Gastrocnemius medialis (tissue), 4 donors: ENCODE measurements at regions not wholly inside any gene's neighbourhood (a gene's known extent, or its start where the extent isn't known, plus 50 kb on each side); places are given as distances from the start of the nearest gene placed in this dataset.

Experiments
- ATAC-seq, 2 donors: fragments of 150-250 bp; one replicate each; pipeline ENCODE4 v1.9.1; 2016
- DNase-seq, 2 donors: peaks; one replicate each; pipeline ENCODE4 v3.0.0-alpha.2; 2019
- H3K27ac ChIP-seq, 4 donors: fragments of 200-600 bp; sonication (generic); 1 replicate in 1 of 4; 2 replicates in 3 of 4; pipeline ENCODE4 v1.5.1; 2016 to 2018; ENCODE audit warnings: mild to moderate bottlenecking in 2 of 4, moderate library complexity in 1 of 4
- H3K27me3 ChIP-seq, 3 donors: fragments of 200-600 bp; sonication (generic) in 2 of 3; 1 replicate in 1 of 3; 2 replicates in 2 of 3; pipeline versions ENCODE4 v1.5.1 to v1.6.0; 2016 to 2019; ENCODE audit warnings: mild to moderate bottlenecking in 1 of 3, moderate library complexity in 1 of 3
- H3K36me3 ChIP-seq, 2 donors: fragments of 200-600 bp; sonication (generic) in 1 of 2; one replicate each; pipeline ENCODE4 v1.5.1; 2017 to 2018
- H3K4me1 ChIP-seq, 2 donors: fragments of 200-600 bp; sonication (generic) in 1 of 2; one replicate each; pipeline ENCODE4 v1.5.1; 2016 to 2017; ENCODE audit warnings: mild to moderate bottlenecking in 2 of 2
- H3K4me3 ChIP-seq, 4 donors: fragments of 200-600 bp; sonication (generic) in 3 of 4; 1 replicate in 1 of 4; 2 replicates in 3 of 4; pipeline ENCODE4 v1.5.1; 2016 to 2019; ENCODE audit warnings: mild to moderate bottlenecking in 2 of 4
- H3K9me3 ChIP-seq, 3 donors: fragments of 200-600 bp; sonication (generic) in 2 of 3; 1 replicate in 1 of 3; 2 replicates in 2 of 3; pipeline ENCODE4 v1.5.1; 2016 to 2019
- CTCF ChIP-seq, 5 experiments: fragments of 450-650 bp in 3 of 5; fragments of 200-600 bp in 2 of 5; sonication (generic) in 2 of 5; IDR thresholded peaks in 4 of 5; conservative IDR thresholded peaks in 1 of 5; 1 replicate in 4 of 5; 2 replicates in 1 of 5; pipeline ENCODE4 v1.5.1; 2016 to 2019; ENCODE audit warnings: antibody characterized with exemption in 5 of 5, mild to moderate bottlenecking in 3 of 5, moderate library complexity in 3 of 5
- POLR2A ChIP-seq, 2 donors: fragments of 450-650 bp; IDR thresholded peaks; one replicate each; pipeline ENCODE4 v1.6.1; 2017; ENCODE audit warnings: antibody characterized with exemption in 2 of 2, mild to moderate bottlenecking in 2 of 2, moderate library complexity in 2 of 2
- in situ Hi-C, 4 donors: fragments of 200-750 bp; cut with MboI; loops; one replicate each; pipeline versions ENCODE4 v1.15.0 to v1.8.0; 2017; ENCODE audit warnings: low sequenced_read_pairs in 4 of 4
- intact Hi-C: fragments of 100-400 bp; cut with DNase I; formaldehyde crosslinking; loops from one replicate; pipeline ENCODE4 v1.15.1; 2023; ENCODE audit warnings: low total_unique reads

GRCh38 chr3:99509224-99509623 lies 129.2 kb upstream of the COL8A1 start:
- no peak overlapping the region for H3K27ac ChIP-seq
- H3K27me3 ChIP-seq = no peaks in the 10 kb centered on the region
- intact Hi-C loops = no loop called here
- TF ChIP-seq POLR2A (IDR thresholded peaks at IDR 0.05) (no peak), CTCF (IDR thresholded peaks at IDR 0.05 in 4 of 5, conservative IDR thresholded peaks at IDR 0.05 in 1 of 5) (no peak)
- no peaks in the 10 kb centered on the region for H3K36me3 ChIP-seq
- ATAC-seq (no peak), DNase-seq (no peak)
- H3K4me1 ChIP-seq = no peaks in the 10 kb centered on the region
- in situ Hi-C loops = no loop called here
- H3K4me3 ChIP-seq = no peak overlapping the region
- H3K9me3 ChIP-seq = no peaks in the 10 kb centered on the region

GRCh38 chr3:99508191-99508590 lies 130.2 kb upstream of the COL8A1 start:
- DNase-seq (no peak), ATAC-seq (no peak)
- Histone ChIP-seq H3K27me3 (no peaks in the 10 kb centered on the region), H3K27ac (no peak overlapping the region), H3K4me3 (no peak overlapping the region), H3K36me3 (no peaks in the 10 kb centered on the region), H3K4me1 (peaks cover 0 to 4% of the 10 kb centered on the region in 2 donors), H3K9me3 (no peaks in the 10 kb centered on the region)
- intact Hi-C loops (no loop called here), in situ Hi-C loops (no loop called here)
- TF ChIP-seq CTCF (IDR thresholded peaks at IDR 0.05 in 4 of 5, conservative IDR thresholded peaks at IDR 0.05 in 1 of 5) = no peak
- TF ChIP-seq POLR2A (IDR thresholded peaks at IDR 0.05) = no peak

GRCh38 chr3:99505646-99506269 lies 132.6 kb upstream of the COL8A1 start:
- H3K4me3 ChIP-seq = no peak overlapping the region
- H3K27me3 ChIP-seq = no peaks in the 10 kb centered on the region
- no peak for TF ChIP-seq CTCF (IDR thresholded peaks at IDR 0.05 in 4 of 5, conservative IDR thresholded peaks at IDR 0.05 in 1 of 5)
- no peak for TF ChIP-seq POLR2A (IDR thresholded peaks at IDR 0.05)
- H3K9me3 ChIP-seq = no peaks in the 10 kb centered on the region
- intact Hi-C loops (no loop called here), in situ Hi-C loops (no loop called here)
- ATAC-seq (peak; percentile 84 to 89), DNase-seq (peak; percentile 15 to 56)
- H3K27ac ChIP-seq = no peak overlapping the region
- no peaks in the 10 kb centered on the region for H3K36me3 ChIP-seq
- H3K4me1 ChIP-seq = peaks cover 0 to 4% of the 10 kb centered on the region in 2 donors

- ATAC-seq (no peak), DNase-seq (no peak)
- Histone ChIP-seq H3K4me1 (peaks cover 0 to 4% of the 10 kb centered on the region in 2 donors), H3K4me3 (no peak overlapping the region), H3K36me3 (no peaks in the 10 kb centered on the region), H3K27ac (no peak overlapping the region), H3K27me3 (no peaks in the 10 kb centered on the region), H3K9me3 (no peaks in the 10 kb centered on the region)
- in situ Hi-C loops = no loop called here
- intact Hi-C loops = no loop called here
- TF ChIP-seq CTCF (IDR thresholded peaks at IDR 0.05 in 4 of 5, conservative IDR thresholded peaks at IDR 0.05 in 1 of 5) (no peak), POLR2A (IDR thresholded peaks at IDR 0.05) (no peak)
Measured at GRCh38 chr3:99505200-99505599, 133.2 kb upstream of the COL8A1 start.

- DNase-seq = peak in 1 of 2 donors; percentile 32
- Histone ChIP-seq H3K4me3 (no peak overlapping the region), H3K36me3 (no peaks in the 10 kb centered on the region), H3K27me3 (no peaks in the 10 kb centered on the region), H3K4me1 (peaks cover 0 to 4% of the 10 kb centered on the region in 2 donors), H3K27ac (no peak overlapping the region), H3K9me3 (no peaks in the 10 kb centered on the region)
- peak; percentile 18 to 35 for ATAC-seq
- in situ Hi-C loops (no loop called here), intact Hi-C loops (no loop called here)
- TF ChIP-seq POLR2A (IDR thresholded peaks at IDR 0.05) = no peak
Measured at GRCh38 chr3:99504258-99504657, 134.1 kb upstream of the COL8A1 start.
